HL-60 (cell line): ENCODE measurements at regions not wholly inside any gene's neighbourhood (a gene's known extent, or its start where the extent isn't known, plus 50 kb on each side); places are given as distances from the start of the nearest gene placed in this dataset.

Source experiments
- DNase-seq, 2 experiments: peaks; one replicate each; pipeline ENCODE4 v3.0.0-alpha.2; 2010 to 2020; ENCODE audit warnings: low read depth in 1 of 2, low spot score in 1 of 2
- H3K27ac ChIP-seq: fragments of 250-450 bp; sonication (Bioruptor Pico); replicated peaks from 2 replicates; pipeline ENCODE4 v1.5.1; 2020; ENCODE audit warnings: mild to moderate bottlenecking, moderate library complexity
- H3K27me3 ChIP-seq: fragments of 250-450 bp; sonication (Bioruptor Pico); 2 replicates; pipeline ENCODE4 v1.5.1; 2021; ENCODE audit warnings: mild to moderate bottlenecking, moderate library complexity; ENCODE audit not compliant: insufficient read depth, poor library complexity, severe bottlenecking
- H3K4me3 ChIP-seq: replicated peaks from 2 replicates; pipeline ENCODE4 v1.5.1; 2011; ENCODE audit warnings: mild to moderate bottlenecking, control low read depth, low read length; ENCODE audit not compliant: insufficient read depth
- GABPA ChIP-seq: IDR thresholded peaks from 2 replicates; pipeline ENCODE4 v1.6.1; 2012; ENCODE audit warnings: low read depth
- POLR2AphosphoS5 ChIP-seq: IDR thresholded peaks from 2 replicates; pipeline ENCODE4 v1.6.1; 2012; ENCODE audit warnings: low read depth
- SPI1 ChIP-seq: IDR thresholded peaks from 2 replicates; pipeline ENCODE4 v1.6.1; 2012; ENCODE audit warnings: low read depth, mild to moderate bottlenecking, borderline replicate concordance
- TF ChIP-seq, protein P1 (sequence below): IDR thresholded peaks from 2 replicates; pipeline ENCODE4 v1.6.1; 2012; ENCODE audit warnings: low read depth; ENCODE audit not compliant: insufficient replicate concordance
- TF ChIP-seq, protein P2 (sequence below): IDR thresholded peaks from one replicate; pipeline ENCODE4 v1.5.1; 2011; ENCODE audit warnings: low read length, control low read depth, inconsistent platforms; ENCODE audit not compliant: insufficient read depth

DNA sequence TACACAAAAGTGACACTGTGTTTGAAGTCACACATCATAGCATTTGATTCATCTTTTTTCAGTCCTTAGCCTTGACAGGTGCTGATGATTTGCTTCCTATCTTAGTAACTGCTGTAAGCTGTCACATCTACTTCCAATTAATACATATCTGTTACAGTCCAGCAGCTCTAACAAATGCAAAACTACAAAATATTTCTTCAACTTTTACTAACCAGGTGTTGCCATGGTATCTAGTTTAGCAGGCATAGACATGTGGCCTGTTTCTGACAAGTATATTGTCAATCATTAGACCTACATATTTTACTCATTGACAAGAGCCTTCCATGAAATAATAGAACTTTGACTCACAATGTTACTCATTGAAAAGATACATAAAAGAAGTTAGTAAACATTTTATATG is 1159.7 kb downstream of the GRIK2 start:
- no peak for DNase-seq
- Histone ChIP-seq H3K27me3 (no peaks in the 10 kb centered on the region), H3K4me3 (no peak overlapping the region), H3K27ac (no peak overlapping the region)
- TF ChIP-seq POLR2AphosphoS5: no peak
- TF ChIP-seq, protein P1, sequence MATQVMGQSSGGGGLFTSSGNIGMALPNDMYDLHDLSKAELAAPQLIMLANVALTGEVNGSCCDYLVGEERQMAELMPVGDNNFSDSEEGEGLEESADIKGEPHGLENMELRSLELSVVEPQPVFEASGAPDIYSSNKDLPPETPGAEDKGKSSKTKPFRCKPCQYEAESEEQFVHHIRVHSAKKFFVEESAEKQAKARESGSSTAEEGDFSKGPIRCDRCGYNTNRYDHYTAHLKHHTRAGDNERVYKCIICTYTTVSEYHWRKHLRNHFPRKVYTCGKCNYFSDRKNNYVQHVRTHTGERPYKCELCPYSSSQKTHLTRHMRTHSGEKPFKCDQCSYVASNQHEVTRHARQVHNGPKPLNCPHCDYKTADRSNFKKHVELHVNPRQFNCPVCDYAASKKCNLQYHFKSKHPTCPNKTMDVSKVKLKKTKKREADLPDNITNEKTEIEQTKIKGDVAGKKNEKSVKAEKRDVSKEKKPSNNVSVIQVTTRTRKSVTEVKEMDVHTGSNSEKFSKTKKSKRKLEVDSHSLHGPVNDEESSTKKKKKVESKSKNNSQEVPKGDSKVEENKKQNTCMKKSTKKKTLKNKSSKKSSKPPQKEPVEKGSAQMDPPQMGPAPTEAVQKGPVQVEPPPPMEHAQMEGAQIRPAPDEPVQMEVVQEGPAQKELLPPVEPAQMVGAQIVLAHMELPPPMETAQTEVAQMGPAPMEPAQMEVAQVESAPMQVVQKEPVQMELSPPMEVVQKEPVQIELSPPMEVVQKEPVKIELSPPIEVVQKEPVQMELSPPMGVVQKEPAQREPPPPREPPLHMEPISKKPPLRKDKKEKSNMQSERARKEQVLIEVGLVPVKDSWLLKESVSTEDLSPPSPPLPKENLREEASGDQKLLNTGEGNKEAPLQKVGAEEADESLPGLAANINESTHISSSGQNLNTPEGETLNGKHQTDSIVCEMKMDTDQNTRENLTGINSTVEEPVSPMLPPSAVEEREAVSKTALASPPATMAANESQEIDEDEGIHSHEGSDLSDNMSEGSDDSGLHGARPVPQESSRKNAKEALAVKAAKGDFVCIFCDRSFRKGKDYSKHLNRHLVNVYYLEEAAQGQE: no peak
- TF ChIP-seq GABPA: no peak
- TF ChIP-seq SPI1: no peak
- TF ChIP-seq, protein P2, sequence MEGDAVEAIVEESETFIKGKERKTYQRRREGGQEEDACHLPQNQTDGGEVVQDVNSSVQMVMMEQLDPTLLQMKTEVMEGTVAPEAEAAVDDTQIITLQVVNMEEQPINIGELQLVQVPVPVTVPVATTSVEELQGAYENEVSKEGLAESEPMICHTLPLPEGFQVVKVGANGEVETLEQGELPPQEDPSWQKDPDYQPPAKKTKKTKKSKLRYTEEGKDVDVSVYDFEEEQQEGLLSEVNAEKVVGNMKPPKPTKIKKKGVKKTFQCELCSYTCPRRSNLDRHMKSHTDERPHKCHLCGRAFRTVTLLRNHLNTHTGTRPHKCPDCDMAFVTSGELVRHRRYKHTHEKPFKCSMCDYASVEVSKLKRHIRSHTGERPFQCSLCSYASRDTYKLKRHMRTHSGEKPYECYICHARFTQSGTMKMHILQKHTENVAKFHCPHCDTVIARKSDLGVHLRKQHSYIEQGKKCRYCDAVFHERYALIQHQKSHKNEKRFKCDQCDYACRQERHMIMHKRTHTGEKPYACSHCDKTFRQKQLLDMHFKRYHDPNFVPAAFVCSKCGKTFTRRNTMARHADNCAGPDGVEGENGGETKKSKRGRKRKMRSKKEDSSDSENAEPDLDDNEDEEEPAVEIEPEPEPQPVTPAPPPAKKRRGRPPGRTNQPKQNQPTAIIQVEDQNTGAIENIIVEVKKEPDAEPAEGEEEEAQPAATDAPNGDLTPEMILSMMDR: no peak

DNA sequence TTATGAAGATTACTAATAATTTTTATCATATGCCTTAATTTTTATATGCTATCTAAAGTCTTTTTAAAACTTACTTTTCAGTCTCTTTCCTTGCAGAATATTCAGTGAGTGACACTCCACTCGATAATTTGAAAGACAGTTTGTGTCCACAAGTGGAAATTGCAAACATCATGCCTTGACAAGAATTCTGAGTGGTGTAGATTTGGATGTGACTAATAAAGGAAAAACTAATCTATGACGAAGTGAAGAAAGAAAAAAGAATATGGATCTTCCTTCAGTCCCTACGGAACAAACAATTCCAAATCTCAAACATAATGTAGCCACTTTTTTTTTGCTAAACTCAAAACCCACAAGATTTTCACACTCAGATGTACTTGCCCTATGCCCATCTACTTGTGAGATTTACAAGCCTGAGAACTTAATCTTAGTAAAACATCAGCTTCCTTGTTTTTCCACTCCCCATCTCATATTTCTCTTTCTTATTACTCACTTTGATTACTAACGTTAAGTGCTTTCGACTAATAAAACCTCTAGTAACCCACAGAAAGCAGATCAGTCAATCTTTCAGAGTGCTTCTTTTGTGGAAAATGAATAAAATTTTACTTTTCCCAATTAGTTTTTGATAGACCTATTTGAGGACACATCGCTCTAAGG is 1155.8 kb downstream of the GRIK2 start:
- no peaks in the 10 kb centered on the region for H3K27me3 ChIP-seq
- no peak overlapping the region for H3K27ac ChIP-seq
- H3K4me3 ChIP-seq: no peak overlapping the region
- DNase-seq: no peak
- TF ChIP-seq SPI1 (no peak), POLR2AphosphoS5 (no peak), GABPA (no peak)
- TF ChIP-seq, protein P1: no peak
- TF ChIP-seq, protein P2: no peak

DNA sequence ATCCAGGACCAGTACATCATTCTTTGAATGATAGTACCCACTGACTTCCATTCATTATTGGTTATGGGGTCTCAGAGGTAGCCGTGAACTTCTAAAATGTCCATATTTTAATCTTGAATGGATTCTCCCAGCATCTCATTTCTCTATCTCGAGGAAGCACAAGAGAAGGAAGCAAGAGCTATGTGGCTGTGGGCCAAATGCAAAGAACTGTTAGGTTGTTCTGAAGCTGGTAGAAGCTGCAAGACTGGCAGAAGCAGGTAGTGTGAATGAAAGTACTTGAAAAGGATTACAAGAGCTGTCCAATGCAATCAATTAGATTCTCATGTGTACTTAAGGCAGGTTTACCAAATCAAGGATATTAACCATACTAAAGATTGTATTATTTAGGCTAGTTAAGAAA is 1131.8 kb downstream of the GRIK2 start:
- DNase-seq: no peak
- H3K27me3 ChIP-seq: no peaks in the 10 kb centered on the region
- TF ChIP-seq, protein P2: no peak
- TF ChIP-seq, protein P1: no peak
- TF ChIP-seq POLR2AphosphoS5: no peak
- no peak for TF ChIP-seq SPI1
- no peak for TF ChIP-seq GABPA
- no peak overlapping the region for H3K4me3 ChIP-seq
- H3K27ac ChIP-seq: no peak overlapping the region
